Common myeloid progenitor, CD34-positive (primary cell): ENCODE measurements at regions not wholly inside any gene's neighbourhood (a gene's known extent, or its start where the extent isn't known, plus 50 kb on each side); places are given as distances from the start of the nearest gene placed in this dataset.

Source experiments
- CTCF ChIA-PET: fragments of 350-600 bp; sonication (Branson Sonifier 250); formaldehyde crosslinking; loops from one replicate; lab custom pipeline; 2021; ENCODE audit warnings: antibody characterized with exemption; lab: Charles Lee
- POLR2A ChIA-PET: fragments of 350-600 bp; sonication (Branson Sonifier 250); formaldehyde crosslinking; loops from one replicate; lab custom pipeline; 2021; ENCODE audit warnings: antibody characterized with exemption; lab: Charles Lee
- DNase-seq, 3 donors: peaks; one replicate each; pipeline versions ENCODE4 v3.0.0 to v3.0.0-alpha.2; 2013
- H3K27ac ChIP-seq, 2 experiments: 1 replicate in 1 of 2; 2 replicates in 1 of 2; pipeline ENCODE4 v1.7.0; 2013; ENCODE audit warnings: inconsistent platforms in 2 of 2, low read length in 2 of 2, mild to moderate bottlenecking in 2 of 2, low read depth in 1 of 2, moderate library complexity in 1 of 2; ENCODE audit not compliant: severe bottlenecking in 2 of 2, insufficient read depth in 1 of 2, poor library complexity in 1 of 2
- H3K27me3 ChIP-seq, 5 experiments: replicated peaks in 2 of 5; 1 replicate in 3 of 5; 2 replicates in 2 of 5; pipeline versions ENCODE4 v1.6.1 to v1.7.0; 2013; ENCODE audit warnings: low read length in 4 of 5, mild to moderate bottlenecking in 2 of 5, moderate library complexity in 2 of 5, inconsistent platforms in 1 of 5; ENCODE audit not compliant: insufficient read depth in 5 of 5, control insufficient read depth in 4 of 5
- H3K36me3 ChIP-seq, 4 experiments: 1 replicate in 2 of 4; 2 replicates in 2 of 4; pipeline versions ENCODE4 v1.6.1 to v1.7.0; 2013; ENCODE audit warnings: low read length in 3 of 4, control low read depth in 1 of 4, mild to moderate bottlenecking in 1 of 4; ENCODE audit not compliant: control insufficient read depth in 4 of 4, insufficient read depth in 4 of 4
- H3K4me1 ChIP-seq, 4 experiments: 1 replicate in 3 of 4; 2 replicates in 1 of 4; pipeline versions ENCODE4 v1.6.1 to v1.7.1; 2013; ENCODE audit warnings: low read length in 3 of 4, mild to moderate bottlenecking in 3 of 4, control low read depth in 1 of 4, inconsistent platforms in 1 of 4, moderate library complexity in 1 of 4; ENCODE audit not compliant: control insufficient read depth in 4 of 4, insufficient read depth in 4 of 4; ENCODE audit errors: control extremely low read depth in 1 of 4
- H3K4me3 ChIP-seq, 7 experiments: 1 replicate in 4 of 7; 2 replicates in 3 of 7; pipeline versions ENCODE4 v1.5.1 to v1.7.0; 2013; ENCODE audit warnings: mild to moderate bottlenecking in 7 of 7, low read length in 6 of 7, moderate library complexity in 6 of 7, inconsistent platforms in 2 of 7, low read depth in 2 of 7, control low read depth in 1 of 7; ENCODE audit not compliant: insufficient read depth in 4 of 7, control insufficient read depth in 1 of 7; ENCODE audit errors: extremely low read depth in 1 of 7
- H3K9me3 ChIP-seq, 5 experiments: 1 replicate in 4 of 5; 2 replicates in 1 of 5; pipeline versions ENCODE4 v1.6.1 to v1.7.1; 2013; ENCODE audit warnings: low read length in 4 of 5, mild to moderate bottlenecking in 2 of 5, inconsistent platforms in 1 of 5, low read depth in 1 of 5, moderate library complexity in 1 of 5; ENCODE audit not compliant: control insufficient read depth in 4 of 5, insufficient read depth in 2 of 5; ENCODE audit errors: control extremely low read depth in 1 of 5
- WGBS: methylation state at CpG from one replicate; pipeline ENCODE4 v1.1.5; 2013; ENCODE audit not compliant: insufficient coverage; 5-methylcytosine and 5-hydroxymethylcytosine counted together

DNA sequence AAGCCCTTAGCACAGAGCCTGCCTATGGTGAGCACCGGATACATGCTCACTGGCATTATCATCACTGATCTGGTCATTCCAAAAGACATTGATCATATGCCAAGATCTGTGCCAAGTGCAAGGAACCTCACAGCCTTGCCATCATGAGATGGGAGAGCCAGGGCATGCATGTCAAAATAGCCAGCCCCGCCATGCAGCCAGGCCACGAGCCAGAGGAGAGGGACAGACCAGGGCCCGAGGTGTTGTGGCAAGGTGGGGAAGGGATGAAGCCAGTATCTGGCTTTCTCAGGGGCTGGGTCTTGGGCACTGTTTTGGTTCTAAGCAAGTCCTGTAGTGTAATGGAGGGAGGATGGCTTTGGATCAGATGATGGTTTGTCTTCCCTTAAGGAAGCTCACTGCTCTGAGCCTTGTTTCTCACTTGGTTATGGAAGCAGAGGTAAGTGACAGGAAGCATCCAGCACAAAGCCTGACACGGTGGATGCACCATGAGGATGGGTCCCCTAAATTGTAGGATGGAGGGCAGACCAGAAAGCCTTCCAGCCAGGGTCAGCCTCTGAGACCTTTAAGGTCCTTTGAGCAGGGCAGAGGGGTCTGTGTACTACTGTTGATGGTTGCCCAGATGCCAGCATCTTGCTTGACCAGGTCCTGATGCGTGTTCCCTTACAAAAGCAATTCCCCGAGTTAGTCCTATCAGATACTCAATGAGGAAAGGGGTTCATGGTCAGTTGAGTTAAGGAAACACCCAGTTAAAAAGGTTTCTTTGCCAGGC, 247.7 kb upstream of the TLE3 start:
- H3K4me1 ChIP-seq, result peaks cover 0 to 17% (median 8%) of the 10 kb centered on the region in 4 experiments
- no peaks in the 10 kb centered on the region for H3K9me3 ChIP-seq
- 100% methylated on average over 4 of the region's 7 CpGs for WGBS
- no peaks in the 10 kb centered on the region for H3K36me3 ChIP-seq
- DNase-seq, result no peak
- ChIA-PET CTCF (interaction anchor here (0.8 kb wide), 1 partner anchor 18 kb away, joined by 4 read pairs; no protein-coding TSS in a partner anchor), POLR2A (no interaction called here)
- no peaks in the 10 kb centered on the region for H3K27me3 ChIP-seq
- H3K4me3 ChIP-seq, result no peak overlapping the region
- H3K27ac ChIP-seq, result no peak overlapping the region

DNA sequence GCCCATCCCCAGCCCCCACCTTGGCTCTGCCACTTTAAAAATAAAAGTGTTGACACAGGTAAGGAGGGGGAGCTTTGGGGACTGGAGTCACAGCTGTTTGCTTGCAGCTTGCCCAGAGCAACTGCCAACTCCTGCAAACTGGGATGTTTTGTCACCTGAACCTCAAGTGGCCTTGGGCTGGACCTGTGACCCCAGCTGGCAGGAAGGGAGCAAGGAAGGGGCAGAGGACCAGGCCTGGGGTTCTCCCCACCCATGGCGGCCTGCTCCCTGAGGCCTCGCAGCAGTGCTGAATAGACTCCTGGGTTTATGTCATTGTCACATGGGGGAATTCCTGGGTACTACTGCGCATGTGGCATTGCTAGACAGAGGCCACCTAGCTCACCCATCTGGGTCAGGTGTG, 246.9 kb upstream of the TLE3 start:
- Histone ChIP-seq H3K4me3 (no peak overlapping the region), H3K36me3 (no peaks in the 10 kb centered on the region), H3K4me1 (peaks cover 0 to 19% (median 8%) of the 10 kb centered on the region in 4 experiments), H3K27ac (no peak overlapping the region), H3K9me3 (no peaks in the 10 kb centered on the region), H3K27me3 (no peaks in the 10 kb centered on the region)
- ChIA-PET POLR2A (no interaction called here), CTCF (interaction anchor here (0.8 kb wide), 1 partner anchor 19 kb away, joined by 4 read pairs; no protein-coding TSS in a partner anchor)
- no peak for DNase-seq
- 100% methylated on average over 2 of the region's 3 CpGs for WGBS

DNA sequence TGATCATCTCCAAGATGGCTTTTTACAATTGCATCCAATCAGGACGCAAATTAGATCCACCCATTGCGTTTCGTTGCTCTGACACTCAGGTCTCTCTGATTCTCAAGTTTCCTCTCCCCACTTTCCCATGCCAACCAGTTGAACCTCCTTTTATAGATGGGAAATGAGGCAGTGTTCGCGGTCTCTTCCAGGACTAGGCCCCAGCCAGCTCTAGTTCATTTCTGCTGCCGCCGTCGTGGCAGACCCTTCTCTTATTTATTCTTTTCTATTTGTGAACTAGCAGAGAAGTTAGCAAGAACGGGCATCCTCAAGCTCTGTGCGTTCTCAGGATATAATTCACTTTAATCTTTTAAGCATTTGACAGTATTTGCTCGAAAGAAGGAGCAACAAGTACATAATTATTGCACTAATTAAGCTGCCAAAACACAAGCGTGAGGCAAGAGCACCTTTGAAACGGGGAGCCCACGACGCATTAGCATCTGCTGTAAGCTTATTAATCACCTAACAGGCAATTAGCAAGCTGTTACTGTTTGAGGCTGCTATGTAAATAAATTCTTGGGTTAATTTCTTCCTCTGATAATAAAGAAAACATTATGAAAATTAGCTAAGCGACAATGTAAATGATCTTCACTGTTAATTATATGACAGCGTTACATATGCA, 246.4 kb upstream of the TLE3 start:
- no peak overlapping the region for H3K4me3 ChIP-seq
- H3K4me1 ChIP-seq, result peaks cover 0 to 13% (median 4%) of the 10 kb centered on the region in 4 experiments
- DNase-seq, result no peak
- ChIA-PET CTCF (interaction anchor here (0.8 kb wide), 1 partner anchor 19 kb away, joined by 4 read pairs; no protein-coding TSS in a partner anchor), POLR2A (no interaction called here)
- WGBS, result 96% methylated on average over 11 of the region's 17 CpGs
- H3K27me3 ChIP-seq, result no peaks in the 10 kb centered on the region
- H3K36me3 ChIP-seq, result no peaks in the 10 kb centered on the region
- H3K27ac ChIP-seq, result no peak overlapping the region
- no peaks in the 10 kb centered on the region for H3K9me3 ChIP-seq

DNA sequence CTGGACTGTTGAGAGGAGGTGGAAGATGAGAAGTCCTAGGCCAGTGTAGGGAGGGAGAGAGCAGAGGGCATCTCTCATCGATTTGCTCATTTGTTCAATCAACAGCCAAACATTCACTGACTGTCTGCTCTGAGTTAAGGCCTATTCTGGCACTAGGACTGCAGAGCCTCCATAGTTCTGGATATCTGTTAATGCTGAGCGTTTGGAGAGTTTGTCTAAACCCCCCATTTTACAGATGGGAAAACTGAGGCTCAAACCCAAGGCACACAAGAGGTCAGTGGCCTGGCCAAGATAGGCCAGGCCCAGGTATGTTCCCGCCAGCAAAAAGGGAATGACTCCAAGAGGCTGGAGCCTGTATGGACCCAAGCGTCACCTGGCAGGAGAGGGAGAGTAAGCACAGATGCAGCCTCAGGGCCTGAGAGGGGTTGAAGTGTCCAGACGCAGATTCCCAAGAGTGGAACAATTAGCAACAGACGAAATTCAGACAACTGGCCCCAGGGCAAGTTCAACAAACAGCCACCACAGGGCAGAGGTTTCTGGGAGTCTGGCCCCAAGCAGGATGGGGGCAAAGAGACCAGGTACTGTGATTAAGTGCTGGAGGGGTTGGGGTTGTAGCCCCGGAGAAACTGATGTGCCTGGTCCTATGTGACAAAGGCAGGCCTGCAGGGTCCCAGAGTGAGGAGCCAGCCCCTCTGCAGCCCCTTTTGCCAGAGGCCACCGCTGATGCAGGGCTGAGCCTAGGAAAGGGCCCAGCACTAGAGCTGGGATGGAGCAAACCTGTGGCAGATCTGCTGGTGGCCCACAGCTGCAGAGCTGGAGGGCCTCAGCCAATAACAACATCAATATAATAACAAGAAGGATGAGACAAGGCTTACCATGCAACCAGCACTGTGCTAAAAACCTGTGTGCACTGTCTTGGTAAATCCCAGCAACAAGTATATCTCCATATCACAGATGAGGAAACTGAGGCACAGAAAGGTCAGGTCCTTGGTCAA, 245.1 kb upstream of the TLE3 start:
- POLR2A ChIA-PET, result no interaction called here
- CTCF ChIA-PET, result interaction anchor here (1.1 kb wide), 1 partner anchor 9 kb away, joined by 3 read pairs; no protein-coding TSS in a partner anchor

DNA sequence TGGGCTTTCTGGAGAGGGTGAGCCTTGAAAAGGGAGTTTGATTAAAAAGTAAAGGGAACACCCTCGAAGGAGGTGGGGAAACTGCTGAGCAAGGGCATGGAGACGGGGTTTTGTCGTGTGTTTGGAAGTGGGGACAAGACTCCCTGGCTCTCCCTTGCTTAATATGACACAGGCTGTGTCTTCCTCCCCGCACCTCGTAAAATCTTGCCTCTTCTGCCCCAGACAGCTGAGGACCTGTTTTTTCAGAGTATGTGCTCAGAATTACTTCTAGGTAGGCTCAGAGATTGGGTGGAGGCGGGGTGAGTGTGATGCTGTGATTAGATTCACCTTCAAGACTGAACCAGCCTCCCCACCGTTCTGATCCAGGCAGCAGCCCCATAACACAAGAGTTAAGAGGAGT, 244.4 kb upstream of the TLE3 start:
- no peak overlapping the region for H3K4me3 ChIP-seq
- peaks cover 0 to 5% (median 0%) of the 10 kb centered on the region in 4 experiments for H3K4me1 ChIP-seq
- no peaks in the 10 kb centered on the region for H3K27me3 ChIP-seq
- H3K36me3 ChIP-seq, result no peaks in the 10 kb centered on the region
- no peak for DNase-seq
- 92% methylated on average over 5 of the region's 7 CpGs for WGBS
- no peaks in the 10 kb centered on the region for H3K9me3 ChIP-seq
- no peak overlapping the region for H3K27ac ChIP-seq
- POLR2A ChIA-PET, result no interaction called here
- CTCF ChIA-PET, result no interaction called here

More for the DNA sequence above, 245.1 kb upstream of the TLE3 start:
- Histone ChIP-seq H3K27me3 (no peaks in the 10 kb centered on the region), H3K4me1 (peaks cover 0 to 5% (median 0%) of the 10 kb centered on the region in 4 experiments), H3K27ac (no peak overlapping the region), H3K9me3 (no peaks in the 10 kb centered on the region), H3K4me3 (no peak overlapping the region), H3K36me3 (no peaks in the 10 kb centered on the region)
- no peak for DNase-seq
- WGBS, result 95% methylated on average over 6 of the region's 8 CpGs

DNA sequence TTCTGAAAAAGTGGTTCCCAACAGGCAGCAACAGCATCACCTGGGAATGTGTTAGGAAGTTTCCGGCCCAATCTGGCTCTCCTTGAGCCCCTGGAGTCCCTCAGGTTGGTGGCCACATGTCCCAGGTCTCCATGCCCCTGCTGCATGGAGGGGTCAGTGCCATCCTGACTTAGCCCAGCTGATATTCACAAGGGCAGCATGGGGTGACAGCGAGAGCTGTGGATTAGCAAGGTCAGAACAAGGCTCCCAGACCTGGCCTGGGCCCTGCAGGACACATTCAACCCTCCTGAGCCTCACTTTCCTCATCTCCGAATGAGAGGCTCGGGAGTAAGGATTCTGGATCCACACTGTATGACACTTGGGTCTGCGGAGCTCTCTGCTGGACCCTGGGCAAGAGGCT, 243.8 kb upstream of the TLE3 start:
- ChIA-PET POLR2A (no interaction called here), CTCF (no interaction called here)
- Histone ChIP-seq H3K4me1 (peaks cover 0 to 5% (median under 1%) of the 10 kb centered on the region in 4 experiments), H3K9me3 (no peaks in the 10 kb centered on the region), H3K27me3 (no peaks in the 10 kb centered on the region), H3K36me3 (no peaks in the 10 kb centered on the region), H3K4me3 (no peak overlapping the region), H3K27ac (no peak overlapping the region)
- WGBS, result 84% methylated on average over 5 of the region's 5 CpGs
- no peak for DNase-seq
